CD4-positive, alpha-beta T cell (primary cell): ENCODE measurements at regions not wholly inside any gene's neighbourhood (a gene's known extent, or its start where the extent isn't known, plus 50 kb on each side); places are given as distances from the start of the nearest gene placed in this dataset.
"Not testable (repeated sequence)": the region's sequence is repeated elsewhere in the genome, so short reads cannot be mapped to it uniquely, and the experiment has no call there.

Experiments used
- ATAC-seq: fragments of 200-7000 bp; cut with Tn5 transposase; one replicate; pipeline ENCODE4 v1.10.0; 2022; ENCODE audit warnings: mild to moderate bottlenecking; ENCODE audit not compliant: poor library complexity
- CTCF ChIA-PET: fragments of 350-600 bp; sonication (Branson Sonifier 250); formaldehyde crosslinking; loops from one replicate; lab custom pipeline; 2021; ENCODE audit warnings: antibody characterized with exemption, inconsistent platforms; lab: Charles Lee
- POLR2A ChIA-PET: fragments of 350-600 bp; sonication (Branson Sonifier 250); formaldehyde crosslinking; loops from one replicate; lab custom pipeline; 2021; ENCODE audit warnings: antibody characterized with exemption, inconsistent platforms; lab: Charles Lee
- DNase-seq, 14 experiments: peaks; one replicate each; pipeline ENCODE4 v3.0.0-alpha.2; 2013 to 2020; ENCODE audit warnings: mixed read lengths in 2 of 14
- H3K27ac ChIP-seq, 2 donors: one replicate each; pipeline versions ENCODE4 v1.5.1 to v1.7.0; 2013; ENCODE audit warnings: low read length in 2 of 2, low read depth in 1 of 2, mild to moderate bottlenecking in 1 of 2
- H3K27me3 ChIP-seq, 2 experiments: 1 replicate in 1 of 2; 2 replicates in 1 of 2; pipeline versions ENCODE4 v1.6.1 to v1.7.0; 2013; ENCODE audit warnings: low read length in 2 of 2, control low read depth in 1 of 2, mild to moderate bottlenecking in 1 of 2, moderate library complexity in 1 of 2; ENCODE audit not compliant: insufficient read depth in 2 of 2, control insufficient read depth in 1 of 2
- H3K36me3 ChIP-seq: one replicate; pipeline ENCODE4 v1.6.1; 2013; ENCODE audit warnings: low read length, control low read depth; ENCODE audit not compliant: insufficient read depth
- H3K4me1 ChIP-seq: one replicate; pipeline ENCODE4 v1.6.1; 2013; ENCODE audit warnings: low read length, control low read depth; ENCODE audit not compliant: insufficient read depth
- H3K4me3 ChIP-seq: one replicate; pipeline ENCODE4 v1.5.1; 2013; ENCODE audit warnings: mild to moderate bottlenecking, low read length, moderate library complexity
- H3K9me3 ChIP-seq, 2 experiments: 1 replicate in 1 of 2; 2 replicates in 1 of 2; pipeline versions ENCODE4 v1.6.1 to v1.7.0; 2013; ENCODE audit warnings: low read length in 2 of 2, mild to moderate bottlenecking in 2 of 2, control low read depth in 1 of 2, moderate library complexity in 1 of 2; ENCODE audit not compliant: control insufficient read depth in 1 of 2, insufficient read depth in 1 of 2
- H3K27ac Mint-ChIP-seq: one replicate; pipeline ENCODE4 v1.8.0; 2020; ENCODE audit warnings: mixed read lengths
- H3K27me3 Mint-ChIP-seq: one replicate; pipeline ENCODE4 v1.8.0; 2021; ENCODE audit warnings: mixed read lengths
- H3K36me3 Mint-ChIP-seq: one replicate; pipeline ENCODE4 v1.8.0; 2021; ENCODE audit warnings: low read depth, mixed read lengths
- H3K4me1 Mint-ChIP-seq: one replicate; pipeline ENCODE4 v1.8.0; 2021; ENCODE audit warnings: low read depth, mixed read lengths
- H3K4me3 Mint-ChIP-seq: one replicate; pipeline ENCODE4 v1.8.0; 2020; ENCODE audit warnings: mild to moderate bottlenecking, mixed read lengths
- H3K9me3 Mint-ChIP-seq: one replicate; pipeline ENCODE4 v1.8.0; 2020; ENCODE audit warnings: mixed read lengths
- CTCF ChIP-seq: fragments of 200-600 bp; IDR thresholded peaks from one replicate; pipeline ENCODE4 v1.8.0; 2022; ENCODE audit warnings: antibody characterized with exemption, mild to moderate bottlenecking
- intact Hi-C, 2 experiments: fragments of 100-400 bp; cut with DNase I in 1 of 2; cut with micrococcal nuclease in 1 of 2; formaldehyde crosslinking; loops; one replicate each; pipeline versions ENCODE4 v1.15.1 to v1.9.0; 2023 to 2025; cut with DNase I, micrococcal nuclease

GRCh38 chr2:192499476-192499875, 304.7 kb upstream of the TMEFF2 start:
- DNase-seq: no peak
- ATAC-seq: no peak

DNA sequence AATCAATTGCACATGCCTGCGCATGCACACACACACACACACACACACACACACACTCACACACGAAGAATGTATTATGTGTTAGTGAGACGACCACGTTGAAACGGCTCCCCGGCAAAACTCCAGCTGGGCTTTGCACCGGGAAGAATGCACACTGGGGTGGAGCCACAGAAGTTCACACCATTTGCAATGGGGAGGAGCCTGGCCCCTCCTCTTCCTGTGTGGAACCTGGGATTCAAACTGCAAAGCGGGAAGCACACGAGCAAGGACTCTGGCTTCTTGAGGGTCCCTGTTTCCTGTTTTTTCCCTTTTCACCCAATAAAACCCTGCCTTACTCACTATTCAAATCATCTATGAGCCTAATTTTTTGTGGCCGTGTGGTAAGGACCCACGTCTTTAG, 304.0 kb upstream of the TMEFF2 start:
- ChIA-PET CTCF (no interaction called here), POLR2A (no interaction called here)
- DNase-seq (no peak), ATAC-seq (no peak)
- Mint-ChIP-seq H3K27me3 (no peaks in the 10 kb centered on the region), H3K27ac (no peak overlapping the region), H3K4me3 (no peak overlapping the region), H3K4me1 (no peaks in the 10 kb centered on the region), H3K9me3 (no peaks in the 10 kb centered on the region), H3K36me3 (no peaks in the 10 kb centered on the region)
- Histone ChIP-seq H3K27me3 (no peaks in the 10 kb centered on the region), H3K4me1 (no peaks in the 10 kb centered on the region), H3K27ac (no peak overlapping the region), H3K36me3 (no peaks in the 10 kb centered on the region), H3K9me3 (no peaks in the 10 kb centered on the region), H3K4me3 (no peak overlapping the region)
- no peak for TF ChIP-seq CTCF
- intact Hi-C loops: no loop called here

More at GRCh38 chr2:192499476-192499875, 304.7 kb upstream of the TMEFF2 start:
- H3K9me3 ChIP-seq: no peaks in the 10 kb centered on the region
- Mint-ChIP-seq H3K4me3 (no peak overlapping the region), H3K36me3 (no peaks in the 10 kb centered on the region), H3K27ac (no peak overlapping the region), H3K9me3 (no peaks in the 10 kb centered on the region), H3K27me3 (no peaks in the 10 kb centered on the region), H3K4me1 (no peaks in the 10 kb centered on the region)
- no peaks in the 10 kb centered on the region for H3K4me1 ChIP-seq
- TF ChIP-seq CTCF: no peak
- no peaks in the 10 kb centered on the region for H3K27me3 ChIP-seq
- no peak overlapping the region for H3K4me3 ChIP-seq
- POLR2A ChIA-PET: no interaction called here
- CTCF ChIA-PET: no interaction called here
- intact Hi-C loops: no loop called here
- no peaks in the 10 kb centered on the region for H3K36me3 ChIP-seq
- H3K27ac ChIP-seq: no peak overlapping the region

DNA sequence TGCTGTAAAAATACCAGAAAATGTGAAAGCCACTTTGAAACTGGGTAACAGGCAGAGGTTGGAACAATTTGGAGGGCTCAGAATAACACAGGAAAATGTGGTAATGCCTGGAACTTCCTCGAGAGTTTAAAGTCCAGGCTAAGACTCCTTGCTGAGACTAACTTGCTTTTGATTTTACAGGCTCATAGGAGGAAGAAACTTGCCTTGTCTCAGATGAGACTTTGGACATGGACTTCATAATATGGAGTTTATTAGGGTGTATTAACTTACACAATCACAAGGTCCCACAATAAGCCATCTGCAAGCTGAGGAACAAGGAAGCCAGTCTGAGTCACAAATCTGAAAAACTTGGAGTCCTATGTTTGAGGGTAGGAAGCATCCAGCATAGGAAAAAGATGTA, 293.4 kb upstream of the TMEFF2 start:
- DNase-seq, H3K27me3 ChIP-seq, H3K36me3 Mint-ChIP-seq, H3K4me1 ChIP-seq, H3K36me3 ChIP-seq, H3K4me3 ChIP-seq, H3K27ac Mint-ChIP-seq, H3K27ac ChIP-seq, POLR2A ChIA-PET, H3K27me3 Mint-ChIP-seq, H3K9me3 ChIP-seq, ATAC-seq, H3K4me1 Mint-ChIP-seq, H3K9me3 Mint-ChIP-seq, H3K4me3 Mint-ChIP-seq, intact Hi-C loops, CTCF ChIA-PET: not testable (repeated sequence)

DNA sequence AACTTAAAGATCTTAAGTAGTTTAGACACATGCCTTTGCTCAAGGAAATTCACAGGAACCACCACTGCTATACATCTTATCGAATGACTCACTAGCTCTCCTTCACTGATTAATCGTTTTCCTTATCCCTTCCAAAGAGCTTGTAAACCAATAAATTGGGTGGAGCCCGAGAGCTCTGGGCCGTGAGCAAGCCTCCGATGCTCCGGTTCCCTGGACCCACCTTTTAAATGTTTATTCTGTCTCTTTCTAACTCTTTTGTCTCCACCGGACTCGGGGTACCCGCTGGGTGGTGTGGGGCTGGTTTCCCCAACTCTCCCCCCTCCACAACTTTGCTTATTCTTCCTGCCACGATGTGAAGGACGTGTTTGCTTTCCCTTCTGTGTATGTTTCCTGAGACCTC, 292.9 kb upstream of the TMEFF2 start:
- TF ChIP-seq CTCF: no peak
- ChIA-PET POLR2A (no interaction called here), CTCF (no interaction called here)
- H3K27me3 Mint-ChIP-seq: no peaks in the 10 kb centered on the region
- H3K4me3 Mint-ChIP-seq: no peak overlapping the region
- Histone ChIP-seq H3K27ac (no peak overlapping the region), H3K4me3 (no peak overlapping the region), H3K27me3 (no peaks in the 10 kb centered on the region), H3K36me3 (no peaks in the 10 kb centered on the region), H3K9me3 (peaks cover 0 to 8% of the 10 kb centered on the region in 2 experiments), H3K4me1 (no peaks in the 10 kb centered on the region)
- no peaks in the 10 kb centered on the region for H3K36me3 Mint-ChIP-seq
- DNase-seq (no peak), ATAC-seq (no peak)
- H3K27ac Mint-ChIP-seq: no peak overlapping the region
- intact Hi-C loops: no loop called here
- H3K9me3 Mint-ChIP-seq: peaks cover 9% of the 10 kb centered on the region
- no peaks in the 10 kb centered on the region for H3K4me1 Mint-ChIP-seq
